Lower lobe of right lung (tissue), 2 donors: ENCODE measurements at regions not wholly inside any gene's neighbourhood (a gene's known extent, or its start where the extent isn't known, plus 50 kb on each side); places are given as distances from the start of the nearest gene placed in this dataset.

Experiments
- ATAC-seq, 2 donors: fragments of 200-7000 bp; cut with Tn5 transposase; one replicate each; pipeline ENCODE4 v1.9.1; 2020 to 2022; ENCODE audit warnings: mild to moderate bottlenecking in 2 of 2, moderate library complexity in 2 of 2
- DNase-seq: peaks from one replicate; pipeline ENCODE4 v3.0.0-alpha.2; 2020
- H3K27ac ChIP-seq: fragments of 200-600 bp; one replicate; pipeline ENCODE4 v1.8.0; 2022
- H3K27me3 ChIP-seq: fragments of 200-600 bp; one replicate; pipeline ENCODE4 v1.8.0; 2022; ENCODE audit warnings: low read depth
- H3K36me3 ChIP-seq: fragments of 200-600 bp; one replicate; pipeline ENCODE4 v1.8.0; 2022; ENCODE audit warnings: mild to moderate bottlenecking
- H3K4me1 ChIP-seq: fragments of 200-600 bp; one replicate; pipeline ENCODE4 v1.8.0; 2022
- H3K4me3 ChIP-seq: fragments of 200-600 bp; one replicate; pipeline ENCODE4 v1.8.0; 2022; ENCODE audit warnings: mild to moderate bottlenecking
- H3K9me3 ChIP-seq: fragments of 200-600 bp; one replicate; pipeline ENCODE4 v1.8.0; 2022
- CTCF ChIP-seq: fragments of 200-600 bp; IDR thresholded peaks from one replicate; pipeline ENCODE4 v1.8.0; 2022; ENCODE audit warnings: antibody characterized with exemption, mild to moderate bottlenecking
- intact Hi-C: fragments of 100-400 bp; cut with DNase I; formaldehyde crosslinking; loops from one replicate; pipeline ENCODE4 v1.11.0; 2022
- donor health status: DM: no; HTN: yes; CAD: no; lungs with severe emphysema.

- intact Hi-C loops, result no loop called here
- no peak for TF ChIP-seq CTCF
- no peak for ATAC-seq
Observed at GRCh38 chr5:25881318-25882036, 1156.9 kb downstream of the CDH9 start.

GRCh38 chr5:25863811-25864210 is 1174.6 kb downstream of the CDH9 start:
- TF ChIP-seq CTCF, result no peak
- no peak for ATAC-seq
- no peaks in the 10 kb centered on the region for H3K9me3 ChIP-seq

More at GRCh38 chr5:25881318-25882036, 1156.9 kb downstream of the CDH9 start:
- no peaks in the 10 kb centered on the region for H3K9me3 ChIP-seq
- H3K4me3 ChIP-seq, result no peak overlapping the region
- no peak overlapping the region for H3K27ac ChIP-seq
- H3K27me3 ChIP-seq, result no peaks in the 10 kb centered on the region
- no peaks in the 10 kb centered on the region for H3K4me1 ChIP-seq
- no peak for DNase-seq
- no peaks in the 10 kb centered on the region for H3K36me3 ChIP-seq

GRCh38 chr5:25862276-25862675 is 1176.1 kb downstream of the CDH9 start:
- H3K4me1 ChIP-seq, result no peaks in the 10 kb centered on the region
- no peak for TF ChIP-seq CTCF
- H3K27me3 ChIP-seq, result no peaks in the 10 kb centered on the region
- ATAC-seq (no peak), DNase-seq (no peak)
- intact Hi-C loops, result no loop called here
- no peaks in the 10 kb centered on the region for H3K36me3 ChIP-seq
- no peak overlapping the region for H3K4me3 ChIP-seq
- H3K9me3 ChIP-seq, result no peaks in the 10 kb centered on the region
- no peak overlapping the region for H3K27ac ChIP-seq

More at GRCh38 chr5:25863811-25864210, 1174.6 kb downstream of the CDH9 start:
- H3K36me3 ChIP-seq, result no peaks in the 10 kb centered on the region
- no peaks in the 10 kb centered on the region for H3K4me1 ChIP-seq
- intact Hi-C loops, result no loop called here
- no peak overlapping the region for H3K4me3 ChIP-seq
- H3K27me3 ChIP-seq, result no peaks in the 10 kb centered on the region
- no peak overlapping the region for H3K27ac ChIP-seq
- no peak for DNase-seq

GRCh38 chr5:25858019-25858418 is 1180.4 kb downstream of the CDH9 start:
- intact Hi-C loops, result no loop called here
- H3K4me1 ChIP-seq, result no peaks in the 10 kb centered on the region
- DNase-seq (no peak), ATAC-seq (no peak)
- no peaks in the 10 kb centered on the region for H3K9me3 ChIP-seq
- H3K4me3 ChIP-seq, result no peak overlapping the region
- no peaks in the 10 kb centered on the region for H3K27me3 ChIP-seq
- TF ChIP-seq CTCF, result no peak
- no peaks in the 10 kb centered on the region for H3K36me3 ChIP-seq
- no peak overlapping the region for H3K27ac ChIP-seq

GRCh38 chr5:25851301-25851700 is 1187.1 kb downstream of the CDH9 start:
- Histone ChIP-seq H3K4me3 (no peak overlapping the region), H3K27me3 (no peaks in the 10 kb centered on the region), H3K9me3 (no peaks in the 10 kb centered on the region), H3K4me1 (no peaks in the 10 kb centered on the region), H3K27ac (no peak overlapping the region), H3K36me3 (no peaks in the 10 kb centered on the region)
- no peak for TF ChIP-seq CTCF
- ATAC-seq (no peak), DNase-seq (no peak)
- intact Hi-C loops, result no loop called here
